K562 (cell line): ENCODE measurements at regions not wholly inside any gene's neighbourhood (a gene's known extent, or its start where the extent isn't known, plus 50 kb on each side); places are given as distances from the start of the nearest gene placed in this dataset.

Experiments used
- ATAC-seq: fragments of 200-7000 bp; cut with Tn5 transposase; 3 replicates; pipeline ENCODE4 v1.9.1; 2020; ENCODE audit warnings: moderate library complexity
- BruUV-seq: library from RNA; stranded (reverse); fragments of 400-500 nt; replicated peaks from 2 replicates; lab custom pipeline; 2021; lab: Mats Ljungman, UMichigan
- CTCF ChIA-PET: fragments of 300-600 bp; formaldehyde crosslinking; extraction: SDS; loops from one replicate; lab custom pipeline; 2021; ENCODE audit warnings: low intra/inter-chr PET ratio; lab: Yijun Ruan, JAX
- POLR2A ChIA-PET: fragments of 300-600, 350-650 bp; sonication (Branson Sonifier 250); formaldehyde crosslinking; extraction: SDS; loops from one replicate; lab custom pipeline; 2021; ENCODE audit warnings: antibody characterized with exemption, inconsistent platforms; lab: Yijun Ruan, JAX
- DNase-seq, 4 experiments: peaks; one replicate each; pipeline versions ENCODE4 v3.0.0 to v3.0.0-alpha.2; 2011 to 2018; ENCODE audit warnings: low spot score in 3 of 4, mixed read lengths in 3 of 4; ENCODE audit errors: extremely low read depth in 1 of 4
- FAIRE-seq: peaks from 2 replicates; lab custom pipeline; 2011; peaks lifted over from hg19 to GRCh38; lab: Jason Lieb, UNC
- H2AFZ ChIP-seq: 2 replicates; pipeline ENCODE4 v1.6.0; 2011; ENCODE audit warnings: low read depth, low read length, control low read depth, inconsistent platforms
- H3K27ac ChIP-seq: fragments of 200-600 bp; 3 replicates; pipeline ENCODE4 v1.8.0; 2011; ENCODE audit warnings: low read depth, mild to moderate bottlenecking, control low read depth, inconsistent platforms, low read length, moderate library complexity, mixed read lengths; ENCODE audit errors: extremely low read depth
- H3K27me3 ChIP-seq, 2 experiments: fragments of 300-600 bp in 1 of 2; 2 replicates in 1 of 2; 3 replicates in 1 of 2; pipeline versions ENCODE4 v1.6.0 to v1.8.0; 2011; ENCODE audit warnings: inconsistent platforms in 2 of 2, low read length in 2 of 2, mild to moderate bottlenecking in 1 of 2, mixed read lengths in 1 of 2, moderate library complexity in 1 of 2; ENCODE audit not compliant: control insufficient read depth in 2 of 2, insufficient read depth in 2 of 2
- H3K36me3 ChIP-seq: fragments of 300-600 bp; 3 replicates; pipeline ENCODE4 v1.8.0; 2011; ENCODE audit warnings: mild to moderate bottlenecking, low read length, inconsistent platforms; ENCODE audit not compliant: control insufficient read depth, insufficient read depth
- H3K4me1 ChIP-seq, 2 experiments: fragments of 200-600 bp in 1 of 2; replicated peaks in 1 of 2; 2 replicates in 1 of 2; 3 replicates in 1 of 2; pipeline versions ENCODE4 v1.5.1 to v1.8.0; 2011; ENCODE audit warnings: inconsistent platforms in 2 of 2, low read length in 2 of 2, mild to moderate bottlenecking in 1 of 2, mixed read lengths in 1 of 2, moderate library complexity in 1 of 2; ENCODE audit not compliant: control insufficient read depth in 2 of 2, insufficient read depth in 2 of 2
- H3K4me2 ChIP-seq: 2 replicates; pipeline ENCODE4 v1.6.1; 2011; ENCODE audit warnings: low read length, control low read depth, inconsistent platforms, mixed read lengths; ENCODE audit not compliant: insufficient read depth
- H3K4me3 ChIP-seq: fragments of 200-600 bp; sonication (generic), shearing (Covaris generic); 2 replicates; pipeline ENCODE4 v1.5.1; 2016; ENCODE audit warnings: control low read depth, inconsistent platforms
- H3K79me2 ChIP-seq: fragments of 200-600 bp; 3 replicates; pipeline ENCODE4 v1.8.0; 2011; ENCODE audit warnings: low read length, inconsistent platforms; ENCODE audit not compliant: control insufficient read depth, insufficient read depth
- H3K9ac ChIP-seq, 2 experiments: 2 replicates each; pipeline versions ENCODE4 v1.6.0 to v1.6.1; 2011; ENCODE audit warnings: low read depth in 2 of 2, low read length in 2 of 2, control low read depth in 1 of 2, inconsistent platforms in 1 of 2, mild to moderate bottlenecking in 1 of 2, mixed read lengths in 1 of 2; ENCODE audit not compliant: insufficient read depth in 1 of 2
- H3K9me1 ChIP-seq: one replicate; pipeline ENCODE4 v1.6.0; 2011; ENCODE audit warnings: inconsistent platforms, mild to moderate bottlenecking, low read length, moderate library complexity; ENCODE audit not compliant: control insufficient read depth, insufficient read depth
- H3K9me3 ChIP-seq: replicated peaks from 2 replicates; pipeline ENCODE4 v1.5.1; 2011; ENCODE audit warnings: low read depth, low read length, inconsistent platforms; ENCODE audit not compliant: control insufficient read depth, insufficient read depth
- H4K20me1 ChIP-seq: replicated peaks from 2 replicates; pipeline ENCODE4 v1.6.1; 2011; ENCODE audit warnings: low read length, inconsistent platforms, mixed read lengths; ENCODE audit not compliant: control insufficient read depth, insufficient read depth
- CEBPG ChIP-seq, 3 experiments: fragments of 200-800 bp in 1 of 3; sonication (Bioruptor generic) in 1 of 3; sonication (generic) in 1 of 3; formaldehyde crosslinking in 1 of 3; IDR thresholded peaks in 2 of 3; conservative IDR thresholded peaks in 1 of 3; 2 replicates each; pipeline versions ENCODE4 v1.6.1 to v1.8.0; 2016 to 2022; ENCODE audit warnings: missing compliant biosample characterization in 2 of 3, missing genetic modification characterization in 2 of 3, mild to moderate bottlenecking in 1 of 3, missing genetic modification reagents in 1 of 3
- CHD1 ChIP-seq: fragments of 200-600 bp; sonication (generic); IDR thresholded peaks from one replicate; pipeline ENCODE4 v1.6.1; 2012; ENCODE audit warnings: mild to moderate bottlenecking, moderate library complexity, low read length, inconsistent platforms
- EWSR1 ChIP-seq: fragments of 450-650 bp; IDR thresholded peaks from 2 replicates; pipeline ENCODE4 v1.6.1; 2018; ENCODE audit warnings: borderline replicate concordance, mild to moderate bottlenecking, low read depth, moderate library complexity; ENCODE audit not compliant: partially characterized antibody
- FUS ChIP-seq: fragments of 200-400 bp; formaldehyde crosslinking; optimal IDR thresholded peaks from 2 replicates; pipeline ENCODE3; 2017; ENCODE audit warnings: low read depth, low read length
- HLTF ChIP-seq: fragments of 450-650 bp; IDR thresholded peaks from 2 replicates; pipeline ENCODE4 v1.6.1; 2016
- HMG20A ChIP-seq: fragments of 450-650 bp; formaldehyde crosslinking; conservative IDR thresholded peaks from 2 replicates; pipeline ENCODE4 v1.4.0; 2020; ENCODE audit warnings: mild to moderate bottlenecking, mixed read lengths
- HNRNPK ChIP-seq: fragments of 200-400 bp; formaldehyde crosslinking; IDR thresholded peaks from one replicate; pipeline ENCODE4 v1.6.1; 2018; ENCODE audit warnings: mild to moderate bottlenecking, low read depth, low read length; ENCODE audit not compliant: poor library complexity, severe bottlenecking
- IRF2 ChIP-seq: sonication (generic); formaldehyde crosslinking; IDR thresholded peaks from 2 replicates; pipeline ENCODE4 v1.8.1; 2022; ENCODE audit warnings: mild to moderate bottlenecking, missing genetic modification reagents
- KLF1 ChIP-seq: fragments of 450-650 bp; IDR thresholded peaks from 2 replicates; pipeline ENCODE4 v1.6.1; 2016; ENCODE audit warnings: missing genetic modification characterization, missing compliant biosample characterization
- SNRNP70 ChIP-seq: fragments of 200-400 bp; formaldehyde crosslinking; optimal IDR thresholded peaks from 2 replicates; pipeline ENCODE3; 2017; ENCODE audit warnings: low read depth, low read length
- TAF15 ChIP-seq: fragments of 200-400 bp; formaldehyde crosslinking; IDR thresholded peaks from 2 replicates; pipeline ENCODE4 v1.6.1; 2017; ENCODE audit warnings: mild to moderate bottlenecking, low read depth, low read length, moderate library complexity
- TRIM24 ChIP-seq, 2 experiments: fragments of 450-650 bp; IDR thresholded peaks; 2 replicates each; pipeline ENCODE4 v1.6.1; 2016
- ZNF57 ChIP-seq: fragments of 450-650 bp; formaldehyde crosslinking; IDR thresholded peaks from 2 replicates; pipeline ENCODE4 v1.4.0; 2020; ENCODE audit warnings: mild to moderate bottlenecking, moderate library complexity
- WGBS: fragments of 100-300 bp; shearing (Covaris generic); methylation state at CpG from one replicate; pipeline ENCODE4 v1.1.6; 2016; ENCODE audit warnings: low coverage, mixed read lengths; ENCODE audit not compliant: insufficient coverage; ENCODE audit errors: missing lambda C conversion rate; 5-methylcytosine and 5-hydroxymethylcytosine counted together
- in situ Hi-C: fragments of 300-500 bp; cut with MboI; formaldehyde crosslinking; loops from 4 replicates; pipeline ENCODE4 v1.15.0; 2018; ENCODE audit warnings: inconsistent platforms, mixed read lengths
- intact Hi-C: fragments of 100-400 bp; cut with micrococcal nuclease; formaldehyde crosslinking; loops from 2 replicates; pipeline ENCODE4 v1.14.2; 2022
- TF ChIP-seq, protein P1 (sequence below): fragments of 250-450 bp; sonication (Bioruptor Pico); IDR thresholded peaks from 2 replicates; pipeline ENCODE4 v1.8.0; 2021; ENCODE audit warnings: borderline replicate concordance, mild to moderate bottlenecking, moderate library complexity; ENCODE audit not compliant: poor library complexity, severe bottlenecking
- TF ChIP-seq, protein P2 (sequence below): fragments of 250-450 bp; sonication (Bioruptor Pico); IDR thresholded peaks from 2 replicates; pipeline ENCODE4 v1.8.0; 2022; ENCODE audit warnings: inconsistent platforms, mild to moderate bottlenecking, moderate library complexity, borderline replicate concordance
- TF ChIP-seq, protein P3 (sequence below), 2 experiments: fragments of 250-450 bp in 1 of 2; fragments of 450-650 bp in 1 of 2; sonication (Bioruptor Pico) in 1 of 2; IDR thresholded peaks; 2 replicates each; pipeline versions ENCODE4 v1.6.1 to v1.8.0; 2016 to 2021; ENCODE audit warnings: mild to moderate bottlenecking in 2 of 2, moderate library complexity in 2 of 2, missing compliant biosample characterization in 1 of 2, missing genetic modification characterization in 1 of 2
- TF ChIP-seq, protein P4 (sequence below): sonication (generic); formaldehyde crosslinking; IDR thresholded peaks from 2 replicates; pipeline ENCODE4 v1.8.1; 2023; ENCODE audit warnings: mild to moderate bottlenecking, missing genetic modification reagents

DNA sequence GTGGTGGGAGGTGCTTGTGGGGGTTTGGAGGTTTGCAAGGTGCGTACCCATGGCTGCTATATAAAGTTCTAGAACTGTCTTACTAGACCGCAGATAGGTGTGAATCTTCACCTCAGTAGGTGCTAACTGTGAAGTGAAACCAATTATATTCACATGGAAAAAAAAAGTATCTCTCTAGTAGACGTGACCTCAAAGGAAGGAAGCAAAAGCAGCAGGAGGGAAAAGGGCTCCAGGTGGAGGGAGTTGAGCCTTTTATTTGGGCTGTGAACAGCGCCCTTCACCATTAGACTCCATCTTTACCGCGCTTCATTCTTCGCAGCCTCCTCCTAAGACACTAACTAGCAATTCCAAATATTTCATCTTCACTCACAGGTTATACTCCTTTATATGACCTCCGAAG is 129.8 kb downstream of the TBX19 start:
- Histone ChIP-seq H3K36me3 (no peaks in the 10 kb centered on the region), H3K4me2 (no peak overlapping the region; the same call in 1 of the 2 replicates), H4K20me1 (no peaks in the 10 kb centered on the region), H3K79me2 (no peaks in the 10 kb centered on the region), H3K9me1 (no peaks in the 10 kb centered on the region), H3K4me1 (peaks cover 0 to 6% of the 10 kb centered on the region in 2 experiments; a peak in 3 of 5 replicates), H3K27ac (no peak overlapping the region), H3K4me3 (no peak overlapping the region), H3K27me3 (no peaks in the 10 kb centered on the region), H2AFZ (no peak overlapping the region; the same call in 1 of the 2 replicates), H3K9me3 (no peaks in the 10 kb centered on the region), H3K9ac (no peak overlapping the region)
- DNase-seq (no peak), FAIRE-seq (no peak), ATAC-seq (no peak)
- in situ Hi-C loops (no loop called here), intact Hi-C loops (no loop called here)
- WGBS: 76% methylated on average over 7 of the region's 8 CpGs
- ChIA-PET POLR2A (no interaction called here), CTCF (no interaction called here)
- BruUV-seq: no TSS peak
- TF ChIP-seq, protein P1, sequence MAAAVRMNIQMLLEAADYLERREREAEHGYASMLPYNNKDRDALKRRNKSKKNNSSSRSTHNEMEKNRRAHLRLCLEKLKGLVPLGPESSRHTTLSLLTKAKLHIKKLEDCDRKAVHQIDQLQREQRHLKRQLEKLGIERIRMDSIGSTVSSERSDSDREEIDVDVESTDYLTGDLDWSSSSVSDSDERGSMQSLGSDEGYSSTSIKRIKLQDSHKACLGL (CRISPR knock-in tag): no peak
- TF ChIP-seq, protein P2, sequence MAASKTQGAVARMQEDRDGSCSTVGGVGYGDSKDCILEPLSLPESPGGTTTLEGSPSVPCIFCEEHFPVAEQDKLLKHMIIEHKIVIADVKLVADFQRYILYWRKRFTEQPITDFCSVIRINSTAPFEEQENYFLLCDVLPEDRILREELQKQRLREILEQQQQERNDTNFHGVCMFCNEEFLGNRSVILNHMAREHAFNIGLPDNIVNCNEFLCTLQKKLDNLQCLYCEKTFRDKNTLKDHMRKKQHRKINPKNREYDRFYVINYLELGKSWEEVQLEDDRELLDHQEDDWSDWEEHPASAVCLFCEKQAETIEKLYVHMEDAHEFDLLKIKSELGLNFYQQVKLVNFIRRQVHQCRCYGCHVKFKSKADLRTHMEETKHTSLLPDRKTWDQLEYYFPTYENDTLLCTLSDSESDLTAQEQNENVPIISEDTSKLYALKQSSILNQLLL (CRISPR knock-in tag): no peak
- TF ChIP-seq, protein P3, sequence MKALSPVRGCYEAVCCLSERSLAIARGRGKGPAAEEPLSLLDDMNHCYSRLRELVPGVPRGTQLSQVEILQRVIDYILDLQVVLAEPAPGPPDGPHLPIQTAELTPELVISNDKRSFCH (CRISPR knock-in tag; IDR thresholded peaks at IDR 0.05): no peak
- TF ChIP-seq, protein P3 (tag; IDR thresholded peaks at IDR 0.05): no peak
- TF ChIP-seq TAF15 (no peak), ZNF57 (CRISPR knock-in tag) (no peak), TRIM24 (IDR thresholded peaks at IDR 0.05) (no peak), CHD1 (no peak), HNRNPK (no peak), KLF1 (no peak), HLTF (no peak), IRF2 (CRISPR knock-in tag) (no peak), CEBPG (CRISPR knock-in tag; IDR thresholded peaks at IDR 0.05) (no peak), CEBPG (tag; conservative IDR thresholded peaks at IDR 0.05 in 1 of 2, IDR thresholded peaks at IDR 0.05 in 1 of 2) (no peak), FUS (no peak), SNRNP70 (no peak), EWSR1 (no peak), HMG20A (CRISPR knock-in tag) (no peak)
- TF ChIP-seq, protein P4, sequence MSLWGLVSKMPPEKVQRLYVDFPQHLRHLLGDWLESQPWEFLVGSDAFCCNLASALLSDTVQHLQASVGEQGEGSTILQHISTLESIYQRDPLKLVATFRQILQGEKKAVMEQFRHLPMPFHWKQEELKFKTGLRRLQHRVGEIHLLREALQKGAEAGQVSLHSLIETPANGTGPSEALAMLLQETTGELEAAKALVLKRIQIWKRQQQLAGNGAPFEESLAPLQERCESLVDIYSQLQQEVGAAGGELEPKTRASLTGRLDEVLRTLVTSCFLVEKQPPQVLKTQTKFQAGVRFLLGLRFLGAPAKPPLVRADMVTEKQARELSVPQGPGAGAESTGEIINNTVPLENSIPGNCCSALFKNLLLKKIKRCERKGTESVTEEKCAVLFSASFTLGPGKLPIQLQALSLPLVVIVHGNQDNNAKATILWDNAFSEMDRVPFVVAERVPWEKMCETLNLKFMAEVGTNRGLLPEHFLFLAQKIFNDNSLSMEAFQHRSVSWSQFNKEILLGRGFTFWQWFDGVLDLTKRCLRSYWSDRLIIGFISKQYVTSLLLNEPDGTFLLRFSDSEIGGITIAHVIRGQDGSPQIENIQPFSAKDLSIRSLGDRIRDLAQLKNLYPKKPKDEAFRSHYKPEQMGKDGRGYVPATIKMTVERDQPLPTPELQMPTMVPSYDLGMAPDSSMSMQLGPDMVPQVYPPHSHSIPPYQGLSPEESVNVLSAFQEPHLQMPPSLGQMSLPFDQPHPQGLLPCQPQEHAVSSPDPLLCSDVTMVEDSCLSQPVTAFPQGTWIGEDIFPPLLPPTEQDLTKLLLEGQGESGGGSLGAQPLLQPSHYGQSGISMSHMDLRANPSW (CRISPR knock-in tag): no peak
